ENCODE measurements at regions not wholly inside any gene's neighbourhood (a gene's known extent, or its start where the extent isn't known, plus 50 kb on each side); places are given as distances from the start of the nearest gene placed in this dataset.

DNA sequence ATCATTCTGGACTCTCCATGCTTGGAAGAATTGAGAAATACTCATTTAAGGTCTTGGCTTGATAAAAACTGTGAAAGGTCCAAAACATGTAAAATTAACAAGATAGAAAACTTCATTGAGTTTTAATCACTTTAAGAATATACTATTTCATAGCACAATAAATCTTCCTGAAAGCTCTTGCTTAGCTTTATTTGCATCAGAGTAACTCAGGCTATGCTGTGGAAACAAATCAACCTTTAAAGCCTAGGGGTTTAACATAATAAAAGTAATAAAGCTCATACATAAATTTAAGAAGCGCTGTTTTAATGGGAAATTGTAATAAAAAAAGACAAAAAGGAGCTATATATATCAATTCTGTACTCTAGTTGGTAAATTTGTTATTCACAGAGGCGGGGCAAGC, 77.2 kb upstream of the PTCHD4 start:
- TF ChIP-seq, protein P1, sequence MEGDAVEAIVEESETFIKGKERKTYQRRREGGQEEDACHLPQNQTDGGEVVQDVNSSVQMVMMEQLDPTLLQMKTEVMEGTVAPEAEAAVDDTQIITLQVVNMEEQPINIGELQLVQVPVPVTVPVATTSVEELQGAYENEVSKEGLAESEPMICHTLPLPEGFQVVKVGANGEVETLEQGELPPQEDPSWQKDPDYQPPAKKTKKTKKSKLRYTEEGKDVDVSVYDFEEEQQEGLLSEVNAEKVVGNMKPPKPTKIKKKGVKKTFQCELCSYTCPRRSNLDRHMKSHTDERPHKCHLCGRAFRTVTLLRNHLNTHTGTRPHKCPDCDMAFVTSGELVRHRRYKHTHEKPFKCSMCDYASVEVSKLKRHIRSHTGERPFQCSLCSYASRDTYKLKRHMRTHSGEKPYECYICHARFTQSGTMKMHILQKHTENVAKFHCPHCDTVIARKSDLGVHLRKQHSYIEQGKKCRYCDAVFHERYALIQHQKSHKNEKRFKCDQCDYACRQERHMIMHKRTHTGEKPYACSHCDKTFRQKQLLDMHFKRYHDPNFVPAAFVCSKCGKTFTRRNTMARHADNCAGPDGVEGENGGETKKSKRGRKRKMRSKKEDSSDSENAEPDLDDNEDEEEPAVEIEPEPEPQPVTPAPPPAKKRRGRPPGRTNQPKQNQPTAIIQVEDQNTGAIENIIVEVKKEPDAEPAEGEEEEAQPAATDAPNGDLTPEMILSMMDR (IDR thresholded peaks at IDR 0.05 in 2 of 3, conservative IDR thresholded peaks at IDR 0.05 in 1 of 3; ENCODE audit: borderline replicate concordance in 1 of 3, insufficient read depth in 1 of 3, low read depth in 2 of 3, low read length in 2 of 3): no peak
- TF ChIP-seq POLR2A (IDR thresholded peaks at IDR 0.05; ENCODE audit: borderline replicate concordance, extremely low read depth, insufficient read depth, insufficient read length) (no peak), POLR2AphosphoS5 (IDR thresholded peaks at IDR 0.05; ENCODE audit: low read depth, low read length) (no peak), EZH2phosphoT487 (IDR thresholded peaks at IDR 0.05; ENCODE audit: borderline replicate concordance) (no peak), TCF7L2 (IDR thresholded peaks at IDR 0.05; ENCODE audit: borderline replicate concordance, extremely low read depth, insufficient read depth, insufficient read length) (no peak), EZH2 (IDR thresholded peaks at IDR 0.05) (no peak), SIN3A (IDR thresholded peaks at IDR 0.05; ENCODE audit: low read depth) (no peak)
- TF ChIP-seq, protein P2, sequence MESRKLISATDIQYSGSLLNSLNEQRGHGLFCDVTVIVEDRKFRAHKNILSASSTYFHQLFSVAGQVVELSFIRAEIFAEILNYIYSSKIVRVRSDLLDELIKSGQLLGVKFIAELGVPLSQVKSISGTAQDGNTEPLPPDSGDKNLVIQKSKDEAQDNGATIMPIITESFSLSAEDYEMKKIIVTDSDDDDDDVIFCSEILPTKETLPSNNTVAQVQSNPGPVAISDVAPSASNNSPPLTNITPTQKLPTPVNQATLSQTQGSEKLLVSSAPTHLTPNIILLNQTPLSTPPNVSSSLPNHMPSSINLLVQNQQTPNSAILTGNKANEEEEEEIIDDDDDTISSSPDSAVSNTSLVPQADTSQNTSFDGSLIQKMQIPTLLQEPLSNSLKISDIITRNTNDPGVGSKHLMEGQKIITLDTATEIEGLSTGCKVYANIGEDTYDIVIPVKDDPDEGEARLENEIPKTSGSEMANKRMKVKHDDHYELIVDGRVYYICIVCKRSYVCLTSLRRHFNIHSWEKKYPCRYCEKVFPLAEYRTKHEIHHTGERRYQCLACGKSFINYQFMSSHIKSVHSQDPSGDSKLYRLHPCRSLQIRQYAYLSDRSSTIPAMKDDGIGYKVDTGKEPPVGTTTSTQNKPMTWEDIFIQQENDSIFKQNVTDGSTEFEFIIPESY (IDR thresholded peaks at IDR 0.05; ENCODE audit: extremely low read depth, insufficient replicate concordance, low read length): no peak
- TF ChIP-seq, protein P3, sequence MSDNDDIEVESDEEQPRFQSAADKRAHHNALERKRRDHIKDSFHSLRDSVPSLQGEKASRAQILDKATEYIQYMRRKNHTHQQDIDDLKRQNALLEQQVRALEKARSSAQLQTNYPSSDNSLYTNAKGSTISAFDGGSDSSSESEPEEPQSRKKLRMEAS (IDR thresholded peaks at IDR 0.05): no peak
